ENCODE measurements at regions not wholly inside any gene's neighbourhood (a gene's known extent, or its start where the extent isn't known, plus 50 kb on each side); places are given as distances from the start of the nearest gene placed in this dataset.
"Not testable (repeated sequence)": the region's sequence is repeated elsewhere in the genome, so short reads cannot be mapped to it uniquely, and the experiment has no call there.

DNA sequence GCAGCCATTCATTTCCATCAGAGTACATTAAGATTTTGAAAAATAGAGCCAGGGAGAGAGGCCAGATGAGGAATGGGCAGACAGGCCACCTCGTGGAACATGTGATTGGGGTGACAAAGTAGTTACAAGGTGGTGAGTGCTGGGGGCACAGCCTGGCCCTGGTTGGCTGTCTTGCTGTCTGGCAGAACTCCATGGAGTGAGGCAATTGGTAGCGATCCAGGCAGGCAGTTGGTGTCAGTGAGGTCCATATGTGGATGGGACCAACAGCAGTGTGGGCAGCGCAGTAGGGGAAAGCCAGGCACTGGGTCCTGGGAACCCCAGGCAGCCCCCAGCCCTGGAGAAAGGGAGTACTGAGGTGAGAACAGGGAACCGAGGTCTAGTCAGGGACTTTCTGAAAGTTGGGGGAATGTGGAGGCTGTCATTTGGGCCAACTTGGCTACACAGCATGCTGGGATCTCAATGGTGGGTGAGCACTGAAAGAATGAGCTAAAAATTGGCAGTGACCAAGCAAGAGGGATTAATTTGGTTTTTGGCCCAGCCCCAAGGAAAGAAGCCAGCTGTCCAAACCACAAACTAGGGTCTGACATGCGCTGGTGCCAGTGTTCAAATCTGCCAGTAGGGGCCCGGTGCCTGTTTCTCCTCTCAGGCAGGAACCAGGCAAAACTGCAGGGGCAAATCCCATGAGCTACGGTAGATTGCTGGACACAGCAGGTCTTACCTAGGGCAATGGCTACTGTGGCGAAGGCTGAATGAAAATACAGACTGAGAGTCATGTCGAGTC is 61.4 kb upstream of the E2F3 start:
- ATAC-seq = peak in 3 of 4 donors; percentile 55 to 78 (median 59)
- Histone ChIP-seq H3K27me3 (no peaks in the 10 kb centered on the region), H3K4me3 (no peak overlapping the region), H3K9me3 (no peaks in the 10 kb centered on the region), H3K27ac (no peak overlapping the region), H3K4me1 (peaks cover 0 to 13% (median 0%) of the 10 kb centered on the region in 12 donors), H3K36me3 (no peaks in the 10 kb centered on the region)
- 80 to 86% (median 84%) methylated on average over 9 of the region's 9 CpGs for WGBS, 4 donors
- DNase-seq = no peak
- TF ChIP-seq, protein P1, sequence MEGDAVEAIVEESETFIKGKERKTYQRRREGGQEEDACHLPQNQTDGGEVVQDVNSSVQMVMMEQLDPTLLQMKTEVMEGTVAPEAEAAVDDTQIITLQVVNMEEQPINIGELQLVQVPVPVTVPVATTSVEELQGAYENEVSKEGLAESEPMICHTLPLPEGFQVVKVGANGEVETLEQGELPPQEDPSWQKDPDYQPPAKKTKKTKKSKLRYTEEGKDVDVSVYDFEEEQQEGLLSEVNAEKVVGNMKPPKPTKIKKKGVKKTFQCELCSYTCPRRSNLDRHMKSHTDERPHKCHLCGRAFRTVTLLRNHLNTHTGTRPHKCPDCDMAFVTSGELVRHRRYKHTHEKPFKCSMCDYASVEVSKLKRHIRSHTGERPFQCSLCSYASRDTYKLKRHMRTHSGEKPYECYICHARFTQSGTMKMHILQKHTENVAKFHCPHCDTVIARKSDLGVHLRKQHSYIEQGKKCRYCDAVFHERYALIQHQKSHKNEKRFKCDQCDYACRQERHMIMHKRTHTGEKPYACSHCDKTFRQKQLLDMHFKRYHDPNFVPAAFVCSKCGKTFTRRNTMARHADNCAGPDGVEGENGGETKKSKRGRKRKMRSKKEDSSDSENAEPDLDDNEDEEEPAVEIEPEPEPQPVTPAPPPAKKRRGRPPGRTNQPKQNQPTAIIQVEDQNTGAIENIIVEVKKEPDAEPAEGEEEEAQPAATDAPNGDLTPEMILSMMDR (IDR thresholded peaks at IDR 0.05) = no peak
- TF ChIP-seq POLR2A (IDR thresholded peaks at IDR 0.05) = no peak
- intact Hi-C loops (cut with DNase I) = no loop called here

DNA sequence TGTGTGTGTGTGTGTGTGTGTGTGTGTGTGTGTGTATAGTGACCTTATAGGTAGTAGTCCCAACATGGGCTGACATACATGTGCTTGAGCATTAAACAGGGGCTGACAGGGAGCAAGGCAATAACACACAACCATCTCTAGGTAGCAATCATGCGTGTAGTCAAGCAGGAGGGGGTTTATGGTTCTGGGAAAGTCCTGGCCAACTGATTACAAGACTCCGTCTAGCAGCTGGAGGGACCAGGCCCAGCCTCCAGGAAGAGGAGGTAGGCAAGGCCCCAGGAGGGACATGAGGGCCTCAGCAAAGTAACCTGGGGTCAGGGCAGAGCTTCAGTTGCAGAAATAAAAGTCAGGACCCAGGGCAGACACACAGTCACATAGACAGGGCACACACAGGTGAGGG is 60.6 kb upstream of the E2F3 start:
- 66 to 74% (median 67%) methylated on average over 2 of the region's 2 CpGs for WGBS, 4 donors
- H3K27ac ChIP-seq = no peak overlapping the region
- no peak for ATAC-seq

DNA sequence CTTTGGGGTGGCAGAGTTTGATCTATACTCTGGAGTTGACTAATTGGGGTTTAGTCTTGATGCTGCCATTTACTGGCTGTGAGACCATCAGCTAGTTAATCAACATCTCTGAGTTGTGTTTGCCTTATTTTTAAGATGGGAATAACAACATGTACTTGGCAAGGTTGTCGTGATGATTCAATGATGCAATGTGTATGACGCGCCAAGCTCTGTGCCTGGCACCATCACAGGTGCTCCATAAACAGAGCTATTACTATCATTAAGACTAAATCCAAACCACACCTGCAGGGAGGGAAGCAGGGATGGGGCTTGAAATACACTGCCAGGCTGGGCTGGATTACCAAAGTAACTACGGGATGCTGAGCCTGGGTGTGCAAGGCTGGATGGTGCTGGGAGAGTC is 60.1 kb upstream of the E2F3 start:
- TF ChIP-seq, protein P1 (IDR thresholded peaks at IDR 0.05) = no peak
- no peak for TF ChIP-seq POLR2A (IDR thresholded peaks at IDR 0.05)
- ATAC-seq (no peak), DNase-seq (no peak)
- H3K9me3 ChIP-seq = no peaks in the 10 kb centered on the region
- no peak overlapping the region for H3K4me3 ChIP-seq
- intact Hi-C loops (cut with DNase I) = no loop called here
- WGBS, 4 donors = 91 to 97% (median 95%) methylated on average over 4 of the region's 4 CpGs
- no peaks in the 10 kb centered on the region for H3K27me3 ChIP-seq
- H3K36me3 ChIP-seq = no peaks in the 10 kb centered on the region
- no peak overlapping the region for H3K27ac ChIP-seq
- H3K4me1 ChIP-seq = no peaks in the 10 kb centered on the region

More for the DNA sequence above, 60.6 kb upstream of the E2F3 start:
- no peaks in the 10 kb centered on the region for H3K27me3 ChIP-seq
- H3K36me3 ChIP-seq = no peaks in the 10 kb centered on the region
- intact Hi-C loops (cut with DNase I) = no loop called here
- no peak for DNase-seq
- TF ChIP-seq, protein P1 (IDR thresholded peaks at IDR 0.05) = no peak
- no peak for TF ChIP-seq POLR2A (IDR thresholded peaks at IDR 0.05)
- H3K9me3 ChIP-seq = no peaks in the 10 kb centered on the region
- no peak overlapping the region for H3K4me3 ChIP-seq
- peaks cover 0 to 5% (median 0%) of the 10 kb centered on the region in 12 donors for H3K4me1 ChIP-seq

DNA sequence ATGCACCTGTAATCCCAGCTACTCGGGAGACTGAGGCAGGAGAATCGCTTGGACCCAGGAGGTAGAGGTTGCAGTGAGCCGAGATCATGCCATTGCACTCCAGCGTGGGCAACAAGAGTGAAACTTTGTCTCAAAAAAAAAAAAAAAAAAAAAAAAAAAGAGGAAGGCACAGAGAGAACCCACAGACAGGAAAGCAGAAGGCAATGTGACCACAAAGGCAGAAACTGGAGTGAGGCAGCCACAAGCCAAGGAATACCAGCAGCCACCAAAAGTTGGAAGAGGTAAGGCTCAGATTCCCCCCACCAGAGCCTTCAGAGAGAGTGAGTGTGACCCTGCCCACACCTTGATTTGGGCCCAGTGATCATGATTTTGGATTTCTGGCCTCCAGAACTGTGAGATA is 54.7 kb upstream of the E2F3 start:
- H3K27me3 ChIP-seq; H3K9me3 ChIP-seq; H3K27ac ChIP-seq; DNase-seq; H3K36me3 ChIP-seq; ATAC-seq; H3K4me3 ChIP-seq; H3K4me1 ChIP-seq; intact Hi-C loops (cut with DNase I): not testable (repeated sequence)
- 90 to 95% (median 91%) methylated on average over 4 of the region's 4 CpGs for WGBS, 4 donors

DNA sequence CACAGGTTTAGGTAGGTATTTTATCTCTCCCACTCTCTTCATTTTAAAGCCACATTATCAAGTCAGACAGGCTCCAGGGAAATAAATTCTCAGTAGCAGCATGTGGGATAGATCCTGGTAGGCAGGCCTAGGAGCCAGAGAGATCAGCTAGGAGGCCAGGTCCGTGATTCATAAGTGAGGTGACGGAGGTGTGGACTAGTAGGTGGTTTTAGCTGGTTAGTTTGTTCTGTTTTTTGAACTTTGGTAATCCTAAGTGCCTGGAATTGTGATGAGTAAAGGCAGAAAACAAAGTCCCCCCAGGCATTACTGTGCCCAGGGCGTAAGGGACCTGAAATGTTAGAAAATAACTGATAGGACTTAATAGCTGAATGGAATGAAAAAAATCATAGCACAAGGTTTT is 53.6 kb upstream of the E2F3 start:
- no peak overlapping the region for H3K4me3 ChIP-seq
- TF ChIP-seq POLR2A (IDR thresholded peaks at IDR 0.05) = no peak
- TF ChIP-seq, protein P1 (IDR thresholded peaks at IDR 0.05) = no peak
- H3K27ac ChIP-seq = no peak overlapping the region
- H3K9me3 ChIP-seq = peaks cover 0 to 10% (median under 1%) of the 10 kb centered on the region in 12 donors
- DNase-seq = no peak
- intact Hi-C loops (cut with DNase I) = no loop called here
- ATAC-seq = no peak
- no peaks in the 10 kb centered on the region for H3K36me3 ChIP-seq
- H3K27me3 ChIP-seq = no peaks in the 10 kb centered on the region
- WGBS, 4 donors = 83 to 91% (median 85%) methylated on average over 3 of the region's 3 CpGs
- H3K4me1 ChIP-seq = no peaks in the 10 kb centered on the region

Data from heart left ventricle (tissue), 16 donors.